Panc1 (cell line): ENCODE measurements at regions not wholly inside any gene's neighbourhood (a gene's known extent, or its start where the extent isn't known, plus 50 kb on each side); places are given as distances from the start of the nearest gene placed in this dataset.

Experiments
- ATAC-seq: fragments of 200-7000 bp; cut with Tn5 transposase; 2 replicates; pipeline ENCODE4 v1.9.1; 2020; ENCODE audit warnings: mild to moderate bottlenecking, moderate library complexity
- BruUV-seq: library from RNA; stranded (reverse); fragments of 400-500 nt; replicated peaks from 2 replicates; lab custom pipeline; 2021; lab: Mats Ljungman, UMichigan
- CTCF ChIA-PET: fragments of 300-600 bp; sonication (Branson Sonifier 250); formaldehyde crosslinking; loops from one replicate; lab custom pipeline; 2022; ENCODE audit warnings: antibody characterized with exemption; lab: Charles Lee
- POLR2A ChIA-PET: fragments of 300-600 bp; sonication (Branson Sonifier 250); formaldehyde crosslinking; loops from one replicate; lab custom pipeline; 2022; ENCODE audit warnings: antibody characterized with exemption; lab: Charles Lee
- DNase-seq: peaks from one replicate; pipeline ENCODE4 v3.0.0-alpha.2; 2010; ENCODE audit warnings: low read depth, low spot score
- H3K27ac ChIP-seq: 2 replicates; pipeline ENCODE4 v1.5.1; 2011; ENCODE audit warnings: mild to moderate bottlenecking, low read length, inconsistent platforms
- H3K27me3 ChIP-seq: fragments of 200-500 bp; sonication (Bioruptor generic); 2 replicates; pipeline ENCODE4 v1.6.0; 2014; ENCODE audit warnings: low read length, inconsistent platforms; ENCODE audit not compliant: control insufficient read depth, insufficient read depth
- H3K36me3 ChIP-seq: fragments of 200-500 bp; sonication (Bioruptor generic); 2 replicates; pipeline ENCODE4 v1.5.1; 2014; ENCODE audit warnings: inconsistent platforms, mild to moderate bottlenecking, low read length, moderate library complexity; ENCODE audit not compliant: control insufficient read depth, insufficient read depth
- H3K4me1 ChIP-seq: 2 replicates; pipeline ENCODE4 v1.5.1; 2011; ENCODE audit warnings: inconsistent platforms, mild to moderate bottlenecking, low read length, moderate library complexity; ENCODE audit not compliant: control insufficient read depth, insufficient read depth
- H3K4me3 ChIP-seq, 2 experiments: 2 replicates each; pipeline ENCODE4 v1.5.1; 2011 to 2012; ENCODE audit warnings: low read depth in 2 of 2, low read length in 2 of 2, mild to moderate bottlenecking in 2 of 2, inconsistent platforms in 1 of 2, moderate library complexity in 1 of 2
- H3K9me3 ChIP-seq: fragments of 200-500 bp; sonication (Bioruptor generic); 2 replicates; pipeline ENCODE4 v1.5.1; 2014; ENCODE audit warnings: low read depth, mild to moderate bottlenecking, inconsistent platforms, low read length, moderate library complexity; ENCODE audit not compliant: control insufficient read depth, insufficient read depth
- POLR2AphosphoS5 ChIP-seq: IDR thresholded peaks from 2 replicates; pipeline ENCODE4 v1.6.1; 2012; ENCODE audit warnings: mild to moderate bottlenecking, low read depth, low read length, moderate library complexity
- SIN3A ChIP-seq: IDR thresholded peaks from 2 replicates; pipeline ENCODE4 v1.6.1; 2012; ENCODE audit warnings: low read depth, mild to moderate bottlenecking, low read length, moderate library complexity, borderline replicate concordance; ENCODE audit not compliant: insufficient read depth
- TCF7L2 ChIP-seq: IDR thresholded peaks from 2 replicates; pipeline ENCODE4 v1.6.1; 2011; ENCODE audit warnings: mild to moderate bottlenecking, low read depth, low read length, inconsistent platforms
- in situ Hi-C: cut with HindIII; loops from 2 replicates; pipeline ENCODE4 v1.10.0; 2016; ENCODE audit warnings: low sequenced_read_pairs, low pct_unique_long_range_greater_than_20kb
- intact Hi-C: fragments of 100-400 bp; cut with micrococcal nuclease; formaldehyde crosslinking; loops from one replicate; pipeline ENCODE4 v1.10.0; 2022; ENCODE audit not compliant: unreplicated experiment
- TF ChIP-seq, protein P1 (sequence below): fragments of 450-650 bp; IDR thresholded peaks from 2 replicates; pipeline ENCODE4 v1.5.1; 2017; ENCODE audit warnings: mild to moderate bottlenecking
- TF ChIP-seq, protein P2 (sequence below), 2 experiments: IDR thresholded peaks; 2 replicates each; pipeline ENCODE4 v1.6.1; 2011 to 2012; ENCODE audit warnings: low read depth in 2 of 2, control low read depth in 1 of 2, low read length in 1 of 2, mild to moderate bottlenecking in 1 of 2, moderate library complexity in 1 of 2; ENCODE audit not compliant: insufficient read depth in 1 of 2

DNA sequence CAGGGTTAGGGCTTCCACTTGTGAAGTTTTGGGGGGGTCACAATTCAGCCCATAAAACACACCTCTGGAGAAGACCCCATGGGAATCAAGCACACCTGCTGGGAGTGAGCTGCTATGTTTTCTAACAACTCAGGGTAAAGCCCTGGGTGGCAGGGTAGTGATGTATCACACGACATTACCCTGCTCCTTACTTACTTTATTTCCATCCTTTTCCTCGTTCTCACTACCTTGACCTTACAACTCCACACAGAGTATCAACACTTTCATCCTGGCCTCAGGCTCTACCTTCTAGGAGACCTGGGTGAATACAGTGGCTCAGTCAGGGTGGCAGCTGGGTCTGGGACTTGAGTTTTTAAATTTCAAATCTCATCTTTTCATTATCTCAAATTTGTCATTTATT, 290.3 kb downstream of the CYRIA start:
- TF ChIP-seq, protein P1, sequence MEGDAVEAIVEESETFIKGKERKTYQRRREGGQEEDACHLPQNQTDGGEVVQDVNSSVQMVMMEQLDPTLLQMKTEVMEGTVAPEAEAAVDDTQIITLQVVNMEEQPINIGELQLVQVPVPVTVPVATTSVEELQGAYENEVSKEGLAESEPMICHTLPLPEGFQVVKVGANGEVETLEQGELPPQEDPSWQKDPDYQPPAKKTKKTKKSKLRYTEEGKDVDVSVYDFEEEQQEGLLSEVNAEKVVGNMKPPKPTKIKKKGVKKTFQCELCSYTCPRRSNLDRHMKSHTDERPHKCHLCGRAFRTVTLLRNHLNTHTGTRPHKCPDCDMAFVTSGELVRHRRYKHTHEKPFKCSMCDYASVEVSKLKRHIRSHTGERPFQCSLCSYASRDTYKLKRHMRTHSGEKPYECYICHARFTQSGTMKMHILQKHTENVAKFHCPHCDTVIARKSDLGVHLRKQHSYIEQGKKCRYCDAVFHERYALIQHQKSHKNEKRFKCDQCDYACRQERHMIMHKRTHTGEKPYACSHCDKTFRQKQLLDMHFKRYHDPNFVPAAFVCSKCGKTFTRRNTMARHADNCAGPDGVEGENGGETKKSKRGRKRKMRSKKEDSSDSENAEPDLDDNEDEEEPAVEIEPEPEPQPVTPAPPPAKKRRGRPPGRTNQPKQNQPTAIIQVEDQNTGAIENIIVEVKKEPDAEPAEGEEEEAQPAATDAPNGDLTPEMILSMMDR = no peak
- TF ChIP-seq SIN3A (no peak), TCF7L2 (no peak), POLR2AphosphoS5 (no peak)
- TF ChIP-seq, protein P2, sequence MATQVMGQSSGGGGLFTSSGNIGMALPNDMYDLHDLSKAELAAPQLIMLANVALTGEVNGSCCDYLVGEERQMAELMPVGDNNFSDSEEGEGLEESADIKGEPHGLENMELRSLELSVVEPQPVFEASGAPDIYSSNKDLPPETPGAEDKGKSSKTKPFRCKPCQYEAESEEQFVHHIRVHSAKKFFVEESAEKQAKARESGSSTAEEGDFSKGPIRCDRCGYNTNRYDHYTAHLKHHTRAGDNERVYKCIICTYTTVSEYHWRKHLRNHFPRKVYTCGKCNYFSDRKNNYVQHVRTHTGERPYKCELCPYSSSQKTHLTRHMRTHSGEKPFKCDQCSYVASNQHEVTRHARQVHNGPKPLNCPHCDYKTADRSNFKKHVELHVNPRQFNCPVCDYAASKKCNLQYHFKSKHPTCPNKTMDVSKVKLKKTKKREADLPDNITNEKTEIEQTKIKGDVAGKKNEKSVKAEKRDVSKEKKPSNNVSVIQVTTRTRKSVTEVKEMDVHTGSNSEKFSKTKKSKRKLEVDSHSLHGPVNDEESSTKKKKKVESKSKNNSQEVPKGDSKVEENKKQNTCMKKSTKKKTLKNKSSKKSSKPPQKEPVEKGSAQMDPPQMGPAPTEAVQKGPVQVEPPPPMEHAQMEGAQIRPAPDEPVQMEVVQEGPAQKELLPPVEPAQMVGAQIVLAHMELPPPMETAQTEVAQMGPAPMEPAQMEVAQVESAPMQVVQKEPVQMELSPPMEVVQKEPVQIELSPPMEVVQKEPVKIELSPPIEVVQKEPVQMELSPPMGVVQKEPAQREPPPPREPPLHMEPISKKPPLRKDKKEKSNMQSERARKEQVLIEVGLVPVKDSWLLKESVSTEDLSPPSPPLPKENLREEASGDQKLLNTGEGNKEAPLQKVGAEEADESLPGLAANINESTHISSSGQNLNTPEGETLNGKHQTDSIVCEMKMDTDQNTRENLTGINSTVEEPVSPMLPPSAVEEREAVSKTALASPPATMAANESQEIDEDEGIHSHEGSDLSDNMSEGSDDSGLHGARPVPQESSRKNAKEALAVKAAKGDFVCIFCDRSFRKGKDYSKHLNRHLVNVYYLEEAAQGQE (IDR thresholded peaks at IDR 0.05; ENCODE audit: insufficient read depth in 1 of 2, low read depth in 2 of 2, low read length in 1 of 2) = no peak
- POLR2A ChIA-PET = no interaction called here

DNA sequence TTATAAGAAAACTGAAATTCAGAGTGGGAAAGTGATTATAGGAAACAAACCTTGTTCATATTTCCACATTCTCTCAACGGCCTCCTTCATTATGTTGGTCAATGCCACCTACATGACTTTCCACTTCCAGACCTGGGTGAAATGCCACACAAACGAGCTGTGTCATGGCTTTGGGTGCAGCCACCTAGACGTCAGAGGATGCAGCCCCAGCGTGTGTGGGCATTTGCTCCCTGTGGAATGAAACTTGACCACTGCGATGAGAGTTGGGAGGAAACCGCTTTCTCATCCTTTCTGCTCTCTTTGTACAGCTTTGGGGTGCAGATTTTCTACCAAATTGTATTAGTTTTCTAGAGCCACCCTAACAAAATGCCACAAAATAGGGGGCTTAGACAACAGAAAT, 291.0 kb downstream of the CYRIA start:
- H3K9me3 ChIP-seq = no peaks in the 10 kb centered on the region
- ChIA-PET CTCF (no interaction called here), POLR2A (no interaction called here)
- no peaks in the 10 kb centered on the region for H3K27me3 ChIP-seq
- in situ Hi-C loops (no loop called here), intact Hi-C loops (no loop called here)
- BruUV-seq = no TSS peak
- no peaks in the 10 kb centered on the region for H3K36me3 ChIP-seq
- no peak for ATAC-seq
- no peak overlapping the region for H3K27ac ChIP-seq
- H3K4me3 ChIP-seq = no peak overlapping the region
- TF ChIP-seq POLR2AphosphoS5 (no peak), SIN3A (no peak), TCF7L2 (no peak)
- TF ChIP-seq, protein P1 = no peak
- TF ChIP-seq, protein P2 (IDR thresholded peaks at IDR 0.05; ENCODE audit: insufficient read depth in 1 of 2, low read depth in 2 of 2, low read length in 1 of 2) = no peak
- H3K4me1 ChIP-seq = no peaks in the 10 kb centered on the region
- no peak for DNase-seq

More for the DNA sequence above, 290.3 kb downstream of the CYRIA start:
- ATAC-seq (no peak), DNase-seq (no peak)
- Histone ChIP-seq H3K27ac (no peak overlapping the region), H3K4me1 (no peaks in the 10 kb centered on the region), H3K27me3 (no peaks in the 10 kb centered on the region), H3K36me3 (no peaks in the 10 kb centered on the region), H3K9me3 (no peaks in the 10 kb centered on the region), H3K4me3 (no peak overlapping the region)
- CTCF ChIA-PET = no interaction called here
- in situ Hi-C loops = no loop called here
- BruUV-seq = no TSS peak
- intact Hi-C loops = no loop called here
